GM23338 (cell line): ENCODE measurements at regions not wholly inside any gene's neighbourhood (a gene's known extent, or its start where the extent isn't known, plus 50 kb on each side); places are given as distances from the start of the nearest gene placed in this dataset.

Experiments
- CREB1 ChIP-seq: fragments of 250-450 bp; sonication (Bioruptor Pico); IDR thresholded peaks from 2 replicates; pipeline ENCODE4 v1.5.0; 2020; ENCODE audit warnings: low read depth, mild to moderate bottlenecking, moderate library complexity
- ETS1 ChIP-seq: IDR thresholded peaks from 2 replicates; pipeline ENCODE4 v1.6.1; 2016; ENCODE audit warnings: antibody characterized with exemption
- EZH2 ChIP-seq: fragments of 200-600 bp; sonication (generic); IDR thresholded peaks from one replicate; pipeline ENCODE4 v1.8.0; 2017; ENCODE audit warnings: antibody characterized with exemption, mild to moderate bottlenecking, low read depth; ENCODE audit not compliant: unreplicated experiment
- EZH2phosphoT487 ChIP-seq: fragments of 200-600 bp; sonication (generic); IDR thresholded peaks from one replicate; pipeline ENCODE4 v1.8.1; 2018; ENCODE audit warnings: antibody characterized with exemption; ENCODE audit not compliant: unreplicated experiment
- JUNB ChIP-seq: IDR thresholded peaks from one replicate; pipeline ENCODE4 v1.6.1; 2016; ENCODE audit warnings: antibody characterized with exemption; ENCODE audit not compliant: unreplicated experiment
- POLR2AphosphoS5 ChIP-seq: IDR thresholded peaks from 2 replicates; pipeline ENCODE4 v1.6.1; 2016; ENCODE audit warnings: antibody characterized with exemption, low read depth
- STAT1 ChIP-seq: IDR thresholded peaks from one replicate; pipeline ENCODE4 v1.6.1; 2016; ENCODE audit warnings: antibody characterized with exemption; ENCODE audit not compliant: unreplicated experiment
- ZNF114 ChIP-seq: fragments of 250-450 bp; sonication (Bioruptor Pico); IDR thresholded peaks from 2 replicates; pipeline ENCODE4 v1.5.0; 2020; ENCODE audit warnings: mild to moderate bottlenecking, moderate library complexity
- ZNF331 ChIP-seq: fragments of 250-450 bp; sonication (Bioruptor Pico); IDR thresholded peaks from 2 replicates; pipeline ENCODE4 v1.5.0; 2020; ENCODE audit warnings: low read depth, mild to moderate bottlenecking, moderate library complexity
- TF ChIP-seq, protein P1 (sequence below), 2 experiments: fragments of 200-600 bp in 1 of 2; sonication (generic) in 1 of 2; conservative IDR thresholded peaks; 2 replicates each; pipeline versions ENCODE4 v1.5.1 to v1.6.1; 2016 to 2017; ENCODE audit warnings: antibody characterized with exemption in 2 of 2, low read depth in 2 of 2, mild to moderate bottlenecking in 2 of 2, moderate library complexity in 1 of 2
- TF ChIP-seq, protein P2 (sequence below): fragments of 250-450 bp; sonication (Bioruptor Pico); IDR thresholded peaks from 2 replicates; pipeline ENCODE4 v1.5.0; 2020; ENCODE audit warnings: mild to moderate bottlenecking, moderate library complexity
- TF ChIP-seq, protein P3 (sequence below): IDR thresholded peaks from one replicate; pipeline ENCODE4 v1.6.1; 2018; ENCODE audit warnings: antibody characterized with exemption; ENCODE audit not compliant: unreplicated experiment

GRCh38 chr13:53158201-53158600 is 129.6 kb downstream of the OLFM4 start:
- TF ChIP-seq EZH2, result no peak
- TF ChIP-seq, protein P1, sequence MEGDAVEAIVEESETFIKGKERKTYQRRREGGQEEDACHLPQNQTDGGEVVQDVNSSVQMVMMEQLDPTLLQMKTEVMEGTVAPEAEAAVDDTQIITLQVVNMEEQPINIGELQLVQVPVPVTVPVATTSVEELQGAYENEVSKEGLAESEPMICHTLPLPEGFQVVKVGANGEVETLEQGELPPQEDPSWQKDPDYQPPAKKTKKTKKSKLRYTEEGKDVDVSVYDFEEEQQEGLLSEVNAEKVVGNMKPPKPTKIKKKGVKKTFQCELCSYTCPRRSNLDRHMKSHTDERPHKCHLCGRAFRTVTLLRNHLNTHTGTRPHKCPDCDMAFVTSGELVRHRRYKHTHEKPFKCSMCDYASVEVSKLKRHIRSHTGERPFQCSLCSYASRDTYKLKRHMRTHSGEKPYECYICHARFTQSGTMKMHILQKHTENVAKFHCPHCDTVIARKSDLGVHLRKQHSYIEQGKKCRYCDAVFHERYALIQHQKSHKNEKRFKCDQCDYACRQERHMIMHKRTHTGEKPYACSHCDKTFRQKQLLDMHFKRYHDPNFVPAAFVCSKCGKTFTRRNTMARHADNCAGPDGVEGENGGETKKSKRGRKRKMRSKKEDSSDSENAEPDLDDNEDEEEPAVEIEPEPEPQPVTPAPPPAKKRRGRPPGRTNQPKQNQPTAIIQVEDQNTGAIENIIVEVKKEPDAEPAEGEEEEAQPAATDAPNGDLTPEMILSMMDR (conservative IDR thresholded peaks at IDR 0.05; ENCODE audit: low read depth in 2 of 2), result no peak
- no peak for TF ChIP-seq POLR2AphosphoS5
- no peak for TF ChIP-seq ZNF114 (CRISPR knock-in tag)
- TF ChIP-seq, protein P2, sequence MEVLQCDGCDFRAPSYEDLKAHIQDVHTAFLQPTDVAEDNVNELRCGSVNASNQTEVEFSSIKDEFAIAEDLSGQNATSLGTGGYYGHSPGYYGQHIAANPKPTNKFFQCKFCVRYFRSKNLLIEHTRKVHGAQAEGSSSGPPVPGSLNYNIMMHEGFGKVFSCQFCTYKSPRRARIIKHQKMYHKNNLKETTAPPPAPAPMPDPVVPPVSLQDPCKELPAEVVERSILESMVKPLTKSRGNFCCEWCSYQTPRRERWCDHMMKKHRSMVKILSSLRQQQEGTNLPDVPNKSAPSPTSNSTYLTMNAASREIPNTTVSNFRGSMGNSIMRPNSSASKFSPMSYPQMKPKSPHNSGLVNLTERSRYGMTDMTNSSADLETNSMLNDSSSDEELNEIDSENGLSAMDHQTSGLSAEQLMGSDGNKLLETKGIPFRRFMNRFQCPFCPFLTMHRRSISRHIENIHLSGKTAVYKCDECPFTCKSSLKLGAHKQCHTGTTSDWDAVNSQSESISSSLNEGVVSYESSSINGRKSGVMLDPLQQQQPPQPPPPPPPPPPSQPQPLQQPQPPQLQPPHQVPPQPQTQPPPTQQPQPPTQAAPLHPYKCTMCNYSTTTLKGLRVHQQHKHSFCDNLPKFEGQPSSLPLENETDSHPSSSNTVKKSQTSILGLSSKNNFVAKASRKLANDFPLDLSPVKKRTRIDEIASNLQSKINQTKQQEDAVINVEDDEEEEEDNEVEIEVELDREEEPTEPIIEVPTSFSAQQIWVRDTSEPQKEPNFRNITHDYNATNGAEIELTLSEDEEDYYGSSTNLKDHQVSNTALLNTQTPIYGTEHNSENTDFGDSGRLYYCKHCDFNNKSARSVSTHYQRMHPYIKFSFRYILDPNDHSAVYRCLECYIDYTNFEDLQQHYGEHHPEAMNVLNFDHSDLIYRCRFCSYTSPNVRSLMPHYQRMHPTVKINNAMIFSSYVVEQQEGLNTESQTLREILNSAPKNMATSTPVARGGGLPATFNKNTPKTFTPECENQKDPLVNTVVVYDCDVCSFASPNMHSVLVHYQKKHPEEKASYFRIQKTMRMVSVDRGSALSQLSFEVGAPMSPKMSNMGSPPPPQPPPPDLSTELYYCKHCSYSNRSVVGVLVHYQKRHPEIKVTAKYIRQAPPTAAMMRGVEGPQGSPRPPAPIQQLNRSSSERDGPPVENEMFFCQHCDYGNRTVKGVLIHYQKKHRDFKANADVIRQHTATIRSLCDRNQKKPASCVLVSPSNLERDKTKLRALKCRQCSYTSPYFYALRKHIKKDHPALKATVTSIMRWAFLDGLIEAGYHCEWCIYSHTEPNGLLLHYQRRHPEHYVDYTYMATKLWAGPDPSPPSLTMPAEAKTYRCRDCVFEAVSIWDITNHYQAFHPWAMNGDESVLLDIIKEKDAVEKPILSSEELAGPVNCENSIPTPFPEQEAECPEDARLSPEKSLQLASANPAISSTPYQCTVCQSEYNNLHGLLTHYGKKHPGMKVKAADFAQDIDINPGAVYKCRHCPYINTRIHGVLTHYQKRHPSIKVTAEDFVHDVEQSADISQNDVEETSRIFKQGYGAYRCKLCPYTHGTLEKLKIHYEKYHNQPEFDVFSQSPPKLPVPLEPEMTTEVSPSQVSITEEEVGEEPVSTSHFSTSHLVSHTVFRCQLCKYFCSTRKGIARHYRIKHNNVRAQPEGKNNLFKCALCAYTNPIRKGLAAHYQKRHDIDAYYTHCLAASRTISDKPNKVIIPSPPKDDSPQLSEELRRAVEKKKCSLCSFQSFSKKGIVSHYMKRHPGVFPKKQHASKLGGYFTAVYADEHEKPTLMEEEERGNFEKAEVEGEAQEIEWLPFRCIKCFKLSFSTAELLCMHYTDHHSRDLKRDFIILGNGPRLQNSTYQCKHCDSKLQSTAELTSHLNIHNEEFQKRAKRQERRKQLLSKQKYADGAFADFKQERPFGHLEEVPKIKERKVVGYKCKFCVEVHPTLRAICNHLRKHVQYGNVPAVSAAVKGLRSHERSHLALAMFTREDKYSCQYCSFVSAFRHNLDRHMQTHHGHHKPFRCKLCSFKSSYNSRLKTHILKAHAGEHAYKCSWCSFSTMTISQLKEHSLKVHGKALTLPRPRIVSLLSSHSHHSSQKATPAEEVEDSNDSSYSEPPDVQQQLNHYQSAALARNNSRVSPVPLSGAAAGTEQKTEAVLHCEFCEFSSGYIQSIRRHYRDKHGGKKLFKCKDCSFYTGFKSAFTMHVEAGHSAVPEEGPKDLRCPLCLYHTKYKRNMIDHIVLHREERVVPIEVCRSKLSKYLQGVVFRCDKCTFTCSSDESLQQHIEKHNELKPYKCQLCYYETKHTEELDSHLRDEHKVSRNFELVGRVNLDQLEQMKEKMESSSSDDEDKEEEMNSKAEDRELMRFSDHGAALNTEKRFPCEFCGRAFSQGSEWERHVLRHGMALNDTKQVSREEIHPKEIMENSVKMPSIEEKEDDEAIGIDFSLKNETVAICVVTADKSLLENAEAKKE, result no peak
- TF ChIP-seq, protein P3, sequence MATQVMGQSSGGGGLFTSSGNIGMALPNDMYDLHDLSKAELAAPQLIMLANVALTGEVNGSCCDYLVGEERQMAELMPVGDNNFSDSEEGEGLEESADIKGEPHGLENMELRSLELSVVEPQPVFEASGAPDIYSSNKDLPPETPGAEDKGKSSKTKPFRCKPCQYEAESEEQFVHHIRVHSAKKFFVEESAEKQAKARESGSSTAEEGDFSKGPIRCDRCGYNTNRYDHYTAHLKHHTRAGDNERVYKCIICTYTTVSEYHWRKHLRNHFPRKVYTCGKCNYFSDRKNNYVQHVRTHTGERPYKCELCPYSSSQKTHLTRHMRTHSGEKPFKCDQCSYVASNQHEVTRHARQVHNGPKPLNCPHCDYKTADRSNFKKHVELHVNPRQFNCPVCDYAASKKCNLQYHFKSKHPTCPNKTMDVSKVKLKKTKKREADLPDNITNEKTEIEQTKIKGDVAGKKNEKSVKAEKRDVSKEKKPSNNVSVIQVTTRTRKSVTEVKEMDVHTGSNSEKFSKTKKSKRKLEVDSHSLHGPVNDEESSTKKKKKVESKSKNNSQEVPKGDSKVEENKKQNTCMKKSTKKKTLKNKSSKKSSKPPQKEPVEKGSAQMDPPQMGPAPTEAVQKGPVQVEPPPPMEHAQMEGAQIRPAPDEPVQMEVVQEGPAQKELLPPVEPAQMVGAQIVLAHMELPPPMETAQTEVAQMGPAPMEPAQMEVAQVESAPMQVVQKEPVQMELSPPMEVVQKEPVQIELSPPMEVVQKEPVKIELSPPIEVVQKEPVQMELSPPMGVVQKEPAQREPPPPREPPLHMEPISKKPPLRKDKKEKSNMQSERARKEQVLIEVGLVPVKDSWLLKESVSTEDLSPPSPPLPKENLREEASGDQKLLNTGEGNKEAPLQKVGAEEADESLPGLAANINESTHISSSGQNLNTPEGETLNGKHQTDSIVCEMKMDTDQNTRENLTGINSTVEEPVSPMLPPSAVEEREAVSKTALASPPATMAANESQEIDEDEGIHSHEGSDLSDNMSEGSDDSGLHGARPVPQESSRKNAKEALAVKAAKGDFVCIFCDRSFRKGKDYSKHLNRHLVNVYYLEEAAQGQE, result no peak
- TF ChIP-seq EZH2phosphoT487, result no peak
- no peak for TF ChIP-seq CREB1
- TF ChIP-seq JUNB, result no peak
- TF ChIP-seq ETS1, result no peak
- TF ChIP-seq ZNF331, result no peak
- TF ChIP-seq STAT1, result no peak
